MM.1S (cell line): ENCODE measurements at regions not wholly inside any gene's neighbourhood (a gene's known extent, or its start where the extent isn't known, plus 50 kb on each side); places are given as distances from the start of the nearest gene placed in this dataset.

ENCODE experiments used
- CTCF ChIP-seq: fragments of 300-600 bp; sonication (generic); IDR thresholded peaks from 2 replicates; pipeline ENCODE4 v1.5.1; 2016; ENCODE audit warnings: antibody characterized with exemption, low read length, mixed read lengths
- EZH2 ChIP-seq: fragments of 300-600 bp; sonication (generic); optimal IDR thresholded peaks from 2 replicates; pipeline ENCODE3; 2017; ENCODE audit warnings: low read depth, mild to moderate bottlenecking, antibody characterized with exemption, low read length, mixed read lengths
- EZH2phosphoT487 ChIP-seq: fragments of 300-600 bp; sonication (generic); IDR thresholded peaks from 2 replicates; pipeline ENCODE4 v1.6.1; 2018; ENCODE audit warnings: antibody characterized with exemption, low read length

DNA sequence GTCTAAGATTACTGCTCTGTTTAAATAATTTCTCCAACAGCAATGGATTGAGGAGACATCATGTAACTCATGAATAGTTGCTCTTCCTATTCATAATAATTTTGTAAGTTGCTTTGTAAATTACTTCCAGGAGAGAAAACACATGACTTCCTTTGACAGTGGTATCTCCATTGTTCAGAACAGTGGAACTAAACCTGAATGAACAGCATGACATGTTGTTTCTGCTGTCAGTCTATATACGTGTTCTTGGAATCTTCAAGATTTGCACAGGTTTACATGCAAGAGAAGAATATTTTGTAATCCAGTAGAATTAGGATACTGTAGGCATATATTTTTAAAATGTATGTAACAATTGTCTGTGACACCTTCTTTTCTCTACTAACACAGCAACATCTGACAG lies 618.8 kb upstream of the GRID2 start:
- no peak for TF ChIP-seq CTCF
- no peak for TF ChIP-seq EZH2phosphoT487
- TF ChIP-seq EZH2 = no peak
